ENCODE measurements at regions not wholly inside any gene's neighbourhood (a gene's known extent, or its start where the extent isn't known, plus 50 kb on each side); places are given as distances from the start of the nearest gene placed in this dataset.
"Not testable (repeated sequence)": the region's sequence is repeated elsewhere in the genome, so short reads cannot be mapped to it uniquely, and the experiment has no call there.

DNA sequence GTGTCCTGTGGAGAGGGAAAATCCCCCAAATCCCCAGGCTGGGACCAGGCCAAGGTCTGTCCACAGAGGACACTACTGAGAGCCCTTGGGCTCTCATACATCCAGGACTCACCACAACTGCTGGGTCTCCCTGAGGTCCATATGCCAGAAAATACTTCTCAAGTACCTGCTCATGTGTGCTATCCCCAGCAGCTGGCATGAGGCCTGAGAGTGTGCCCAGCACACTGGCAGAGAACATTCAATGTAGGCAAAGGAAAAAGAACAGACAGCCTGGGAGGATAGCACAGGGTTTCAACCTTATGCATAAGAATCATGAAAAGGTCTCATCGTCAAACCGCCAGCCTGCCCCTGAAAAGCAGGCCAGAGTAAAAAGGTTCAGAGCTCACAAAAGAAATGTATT lies 154.1 kb upstream of the TAS2R1 start:
- DNase-seq, result no peak

GRCh38 chr5:9782826-9783560 lies 152.8 kb upstream of the TAS2R1 start:
- DNase-seq, result no peak

DNA sequence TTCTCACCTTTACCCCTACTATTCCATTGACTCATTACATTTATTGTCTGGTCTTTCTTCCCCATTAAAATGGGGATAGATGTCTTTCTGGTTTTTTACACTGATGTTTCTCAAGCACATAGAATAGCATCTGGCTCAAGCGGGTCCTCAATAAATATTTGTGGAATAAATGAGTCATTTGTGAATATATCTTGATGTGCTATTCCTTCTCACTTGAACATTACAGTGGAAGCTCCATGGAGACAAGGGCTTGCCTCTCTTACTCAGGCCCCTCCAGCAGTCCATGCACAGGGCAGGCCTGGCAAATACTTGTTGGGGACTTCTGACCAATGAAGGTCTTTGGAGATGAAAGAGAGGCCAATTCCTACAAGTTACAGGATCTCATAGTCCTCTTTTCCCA lies 151.7 kb upstream of the TAS2R1 start:
- no peak for DNase-seq

GRCh38 chr5:9781275-9781674 lies 151.1 kb upstream of the TAS2R1 start:
- DNase-seq, result no peak

DNA sequence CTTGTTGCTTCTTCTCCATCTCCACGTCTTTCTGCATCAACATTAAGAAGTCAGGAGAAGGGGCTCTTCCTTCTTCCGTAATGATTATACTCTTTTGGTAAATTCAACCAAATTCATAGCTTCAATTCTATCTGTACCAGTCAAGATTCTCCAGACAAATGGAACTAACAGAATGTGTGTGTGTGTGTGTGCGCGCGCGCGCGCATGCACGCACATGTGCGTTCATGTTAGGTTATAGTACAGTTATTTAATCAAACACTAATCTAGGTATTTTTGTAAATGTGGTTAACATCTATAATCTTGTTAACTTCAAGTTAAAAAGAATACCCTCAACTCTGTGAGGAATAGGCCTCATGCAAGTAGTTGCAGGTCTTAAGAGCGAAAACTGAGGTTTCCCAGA lies 150.3 kb upstream of the TAS2R1 start:
- no peak for DNase-seq

- DNase-seq, result no peak
Measured at GRCh38 chr5:9776525-9776924, 146.4 kb upstream of the TAS2R1 start.

DNA sequence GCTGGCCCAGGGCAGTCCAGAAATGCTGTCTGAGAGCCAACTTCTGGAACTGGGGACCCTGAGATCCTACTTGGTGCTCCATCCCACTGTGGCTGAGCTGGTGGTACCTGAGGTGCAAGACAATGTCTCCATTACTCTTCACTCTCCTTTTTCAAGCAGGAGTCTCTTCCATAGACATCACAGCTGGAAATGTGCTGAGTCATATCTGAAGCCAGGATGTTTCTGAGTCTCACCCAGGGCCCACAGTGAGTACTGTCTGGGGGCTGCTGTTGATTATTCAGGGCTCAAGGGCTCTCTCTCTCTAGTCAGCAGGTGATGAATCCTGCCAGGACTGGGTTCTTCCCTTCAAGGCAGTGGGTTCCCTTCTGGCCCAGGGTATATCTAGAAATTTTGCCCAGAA lies 145.2 kb upstream of the TAS2R1 start:
- no peak for DNase-seq

DNA sequence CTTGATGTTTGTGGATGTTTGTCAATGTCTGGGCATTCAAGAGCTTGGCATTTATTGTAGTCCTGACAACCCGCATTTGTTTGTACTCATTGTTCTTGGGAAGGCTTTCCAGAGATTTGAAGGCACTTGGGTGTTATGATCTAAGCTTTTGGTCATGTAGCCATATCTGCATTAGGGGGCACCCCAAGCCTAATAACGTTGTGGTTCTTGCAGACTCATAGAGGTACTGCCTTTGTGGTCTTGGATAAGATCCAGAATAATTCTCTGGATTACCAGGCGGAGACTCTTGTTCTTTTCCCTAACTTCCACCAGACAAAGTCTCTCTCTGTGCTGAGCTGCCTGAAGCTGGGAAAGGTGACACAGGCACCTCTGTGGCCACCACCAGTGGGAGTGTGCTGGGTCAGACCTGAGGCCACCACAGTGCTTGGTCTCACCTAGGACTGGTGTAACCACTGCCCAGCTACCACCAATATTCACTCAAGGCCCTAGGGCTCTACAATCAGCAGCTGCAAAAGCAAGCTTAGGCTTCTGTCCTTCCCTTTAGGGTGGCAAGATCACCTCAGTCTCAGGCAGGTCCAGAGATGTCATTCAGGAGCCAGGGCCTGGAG lies 144.4 kb upstream of the TAS2R1 start:
- no peak for DNase-seq

- no peak for DNase-seq
Measured at GRCh38 chr5:9771079-9771478, 140.9 kb upstream of the TAS2R1 start.

- DNase-seq, result no peak
Measured at GRCh38 chr5:9766581-9766980, 136.4 kb upstream of the TAS2R1 start.

DNA sequence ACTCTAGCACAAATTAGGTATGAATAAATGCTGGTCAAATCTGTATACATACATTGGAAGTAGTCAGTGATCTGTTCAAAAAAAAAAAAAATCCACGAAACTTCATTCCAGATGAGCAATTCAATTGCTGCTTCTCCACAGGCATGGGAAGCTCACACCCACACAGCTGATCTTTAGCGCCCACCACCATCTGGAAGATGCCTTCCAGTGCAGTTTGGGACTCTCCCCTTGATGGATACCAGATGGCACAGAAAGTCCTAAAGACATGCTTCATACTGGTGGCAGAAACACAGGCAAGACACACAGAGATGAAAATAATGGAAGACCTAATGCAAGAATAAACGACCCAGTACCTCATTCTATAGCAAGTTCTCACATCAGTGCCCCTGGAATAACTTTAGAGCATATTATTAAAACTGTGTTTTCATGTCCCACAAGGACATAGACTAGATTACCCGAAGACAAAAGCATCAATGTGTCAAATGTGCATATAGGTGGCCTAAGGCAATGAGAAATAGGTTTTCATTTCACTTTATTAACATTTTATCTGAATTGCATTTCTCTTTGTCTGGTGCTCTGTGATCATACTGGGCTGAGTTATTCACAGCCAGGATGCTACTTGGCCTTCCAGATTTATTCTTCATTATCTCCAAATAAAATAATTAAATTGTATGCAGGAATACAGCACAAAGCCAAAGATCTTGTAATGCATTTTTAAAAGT lies 135.4 kb upstream of the TAS2R1 start:
- no peak for DNase-seq

GRCh38 chr5:9761706-9762105 lies 131.6 kb upstream of the TAS2R1 start:
- DNase-seq, result no peak

DNA sequence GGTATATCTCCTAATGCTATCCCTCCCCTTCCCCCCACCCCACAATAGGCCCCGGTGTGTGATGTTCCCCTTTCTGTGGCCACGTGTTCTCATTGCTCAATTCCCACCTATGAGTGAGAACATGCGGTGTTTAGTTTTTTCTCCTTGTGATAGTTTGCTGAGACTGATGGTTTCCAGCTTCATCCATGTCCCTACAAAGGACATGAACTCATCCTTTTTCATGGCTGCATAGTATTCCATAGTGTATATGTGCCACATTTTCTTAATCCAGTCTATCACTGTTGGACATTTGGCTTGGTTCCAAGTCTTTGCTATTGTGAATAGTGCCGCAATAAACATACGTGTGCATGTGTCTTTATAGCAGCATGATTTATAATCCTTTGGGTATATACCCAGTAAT lies 122.5 kb upstream of the TAS2R1 start:
- not testable (repeated sequence) for DNase-seq

DNA sequence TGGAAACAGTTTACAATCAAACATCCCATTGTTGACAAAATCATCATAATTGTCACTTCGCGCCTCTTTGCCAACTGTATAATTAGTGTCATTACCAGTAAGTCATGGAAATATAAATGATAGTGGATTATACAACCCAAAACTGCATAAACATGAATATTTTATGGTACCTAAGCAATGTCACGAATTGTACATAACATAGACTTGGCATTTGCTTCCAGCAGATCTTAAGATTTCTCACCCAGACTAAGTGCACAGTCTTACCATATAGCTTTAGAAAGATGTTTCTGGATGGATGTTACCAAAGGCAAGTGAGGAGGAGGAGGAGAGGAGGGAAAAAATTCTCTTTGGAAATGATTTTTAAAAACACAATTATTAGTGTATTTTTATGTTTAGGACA lies 113.4 kb upstream of the TAS2R1 start:
- DNase-seq, result no peak

DNA sequence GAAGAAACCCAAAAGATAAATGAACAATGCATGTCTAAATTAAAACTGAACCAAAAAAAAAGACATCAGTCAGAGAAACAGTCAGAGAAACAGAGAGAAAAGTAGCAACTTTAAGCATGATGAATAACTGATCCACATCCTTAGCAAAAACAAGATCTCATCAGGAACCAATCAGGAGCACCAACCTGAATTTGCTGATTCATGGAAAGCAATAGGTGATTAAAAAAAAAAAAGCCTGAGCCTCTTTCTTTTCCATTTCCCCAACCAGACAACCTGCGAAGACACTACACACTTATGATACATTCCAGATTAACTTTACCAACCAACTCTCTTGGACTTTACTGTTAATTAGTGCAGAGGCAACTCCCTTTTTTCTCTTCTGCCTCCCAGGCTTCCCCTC lies 112.7 kb upstream of the TAS2R1 start:
- no peak for DNase-seq

- no peak for DNase-seq
Measured at GRCh38 chr5:9739135-9739534, 109.0 kb upstream of the TAS2R1 start.

GRCh38 chr5:9737265-9737664 lies 107.1 kb upstream of the TAS2R1 start:
- no peak for DNase-seq

DNA sequence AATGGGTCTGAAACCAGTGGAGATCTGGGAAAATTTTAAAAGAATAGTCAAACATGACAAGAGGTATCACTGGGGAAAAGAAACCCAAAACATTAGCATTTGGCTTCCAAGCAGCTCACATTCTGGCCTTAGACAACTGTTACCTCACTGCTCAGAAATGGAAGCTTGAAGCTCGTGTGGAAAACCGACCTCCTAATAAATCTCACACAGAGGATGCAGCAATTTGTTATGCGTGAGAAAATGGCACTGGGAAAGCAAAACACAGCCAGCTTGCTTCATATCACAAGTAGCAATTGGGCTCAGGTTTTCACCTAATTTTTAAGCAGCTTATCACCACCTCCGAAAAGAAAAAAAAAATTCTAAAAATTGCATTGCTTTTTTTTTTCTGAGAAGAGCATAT lies 103.3 kb upstream of the TAS2R1 start:
- DNase-seq, result no peak

GRCh38 chr5:9731159-9731558 lies 101.0 kb upstream of the TAS2R1 start:
- no peak for DNase-seq

GRCh38 chr5:9728261-9728660 lies 98.1 kb upstream of the TAS2R1 start:
- DNase-seq, result no peak

DNA sequence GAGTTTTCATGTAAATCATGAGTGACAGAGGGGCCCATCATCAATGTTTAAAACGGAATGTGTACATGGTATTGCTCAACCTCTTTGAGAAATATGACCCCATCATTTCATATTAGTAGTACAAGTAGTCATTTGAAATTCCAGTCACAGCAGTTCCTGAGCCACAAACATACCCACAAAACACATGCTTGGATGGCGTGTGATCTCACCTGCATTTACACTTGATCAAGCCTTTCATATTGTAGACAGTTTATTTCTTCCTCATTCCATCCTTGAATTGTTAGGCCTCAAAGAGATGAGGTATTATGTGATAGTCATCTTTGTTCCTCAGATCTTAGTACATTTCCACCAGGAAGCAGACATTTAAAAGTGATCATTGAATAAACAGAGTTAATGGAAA lies 96.8 kb upstream of the TAS2R1 start:
- no peak for DNase-seq

GRCh38 chr5:9725265-9725664 lies 95.1 kb upstream of the TAS2R1 start:
- DNase-seq, result not testable (repeated sequence)

DNA sequence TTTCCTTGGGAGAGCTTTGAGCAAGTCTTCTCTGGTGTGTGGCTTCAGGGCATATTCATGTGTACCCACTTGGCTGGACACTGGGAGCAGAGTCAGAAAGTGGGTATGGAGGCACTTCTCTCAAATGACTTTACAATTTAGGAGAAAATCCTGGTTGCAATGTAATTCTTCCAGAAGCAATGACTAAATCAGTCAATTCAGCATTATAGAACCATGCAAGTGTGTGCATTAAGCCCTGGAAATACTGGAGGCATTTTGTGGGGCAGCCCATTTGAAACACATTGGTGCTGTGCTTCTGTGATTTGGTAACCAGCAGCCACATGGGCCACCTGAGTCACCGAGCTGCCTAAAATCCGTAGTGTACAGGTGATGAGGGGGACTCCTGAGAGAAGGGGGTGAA lies 94.6 kb upstream of the TAS2R1 start:
- no peak for DNase-seq

DNA sequence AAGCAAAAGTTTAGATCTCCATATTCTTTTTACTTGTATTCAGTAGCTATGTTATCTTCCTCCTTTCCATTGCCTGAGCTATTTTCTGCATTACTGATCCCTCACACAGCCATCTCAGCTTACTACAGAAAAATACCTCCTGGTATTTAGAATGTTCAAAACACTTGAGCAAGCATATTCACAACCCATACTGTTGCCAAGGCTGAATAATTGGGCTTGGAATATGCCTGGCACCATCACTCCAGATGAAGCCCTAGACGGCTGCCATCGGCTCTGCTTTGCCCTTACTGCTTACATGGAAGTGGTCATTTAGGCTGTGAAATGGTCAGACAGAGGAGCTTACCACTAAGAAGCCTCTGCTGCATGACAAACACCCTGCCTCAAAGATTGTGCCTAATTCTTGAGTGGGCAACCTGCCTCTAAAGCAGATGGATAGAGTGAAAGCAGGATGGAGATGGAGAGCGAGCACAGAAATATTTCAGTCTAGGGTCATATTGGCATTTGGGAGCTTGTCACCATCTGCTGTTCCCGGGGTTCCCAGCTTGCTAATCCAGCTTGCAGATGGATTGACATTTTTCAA lies 92.5 kb upstream of the TAS2R1 start:
- no peak for DNase-seq
